Pancreas (tissue), 10 donors: ENCODE measurements at regions not wholly inside any gene's neighbourhood (a gene's known extent, or its start where the extent isn't known, plus 50 kb on each side); places are given as distances from the start of the nearest gene placed in this dataset.
"Not testable (repeated sequence)": the region's sequence is repeated elsewhere in the genome, so short reads cannot be mapped to it uniquely, and the experiment has no call there.

ENCODE experiments used
- ATAC-seq, 4 donors: fragments of 200-7000 bp; cut with Tn5 transposase; one replicate each; pipeline versions ENCODE4 v1.8.0 to v1.9.1; 2020; ENCODE audit warnings: mild to moderate bottlenecking in 4 of 4, moderate library complexity in 4 of 4
- DNase-seq, 6 donors: peaks; one replicate each; pipeline ENCODE4 v3.0.0-alpha.2; 2020
- FAIRE-seq: peaks from 2 replicates; lab custom pipeline; 2012; peaks lifted over from hg19 to GRCh38; lab: Jason Lieb, UNC
- H3K27ac ChIP-seq, 4 donors: fragments of 200-600 bp; sonication (generic); 1 replicate in 3 of 4; 2 replicates in 1 of 4; pipeline versions ENCODE4 v1.5.0 to v1.8.0; 2020
- H3K27me3 ChIP-seq, 4 donors: fragments of 200-600 bp; one replicate each; pipeline ENCODE4 v1.8.0; 2021
- H3K36me3 ChIP-seq, 3 donors: fragments of 200-600 bp; sonication (generic) in 1 of 3; one replicate each; pipeline versions ENCODE4 v1.5.0 to v1.8.0; 2020 to 2021
- H3K4me1 ChIP-seq, 3 donors: fragments of 200-600 bp; one replicate each; pipeline ENCODE4 v1.8.0; 2021
- H3K4me3 ChIP-seq, 4 donors: fragments of 200-600 bp; sonication (generic) in 2 of 4; one replicate each; pipeline versions ENCODE4 v1.5.0 to v1.8.0; 2020 to 2021
- H3K9me3 ChIP-seq, 4 donors: fragments of 200-600 bp; one replicate each; pipeline ENCODE4 v1.8.0; 2021
- WGBS, 2 donors: extraction: QIAGEN DNeasy Blood & Tissue Kit; methylation state at CpG; one replicate each; pipeline ENCODE4 v1.1.7; 2013; 5-methylcytosine and 5-hydroxymethylcytosine counted together
- intact Hi-C, 3 donors: fragments of 100-400 bp; cut with DNase I; formaldehyde crosslinking; loops; one replicate each; pipeline versions ENCODE4 v1.11.1 to v1.14.2; 2022
- donor health status: healthy with polysubstance abuse.
- donor health status: DM: no; HTN: no; CAD: no; lungs with moderate emphysema.
- donor health status: DM: no; HTN: no; CAD: no.
- donor health status: control.
- donor health status: control.
- donor health status: Bipolar disorder and iron deficiency.
- donor health status: DM: yes; HTN: yes; CAD: no.
- donor health status: DM: no; HTN: no; CAD: no.
- donor health status: DM: no; HTN: no; CAD: no.
- donor health status: DM: yes; HTN: yes; CAD: no.

GRCh38 chr6:26799903-26800633 lies 140.5 kb upstream of the ZNF322 start:
- H3K4me3 ChIP-seq, FAIRE-seq, ATAC-seq, DNase-seq, H3K27me3 ChIP-seq, H3K4me1 ChIP-seq, H3K27ac ChIP-seq, H3K9me3 ChIP-seq, intact Hi-C loops, H3K36me3 ChIP-seq: not testable (repeated sequence)
- WGBS, 2 donors = no CpG with 5 or more reads among the region's 17 CpGs

GRCh38 chr6:26803762-26804161 lies 144.2 kb upstream of the ZNF322 start:
- H3K4me1 ChIP-seq, H3K4me3 ChIP-seq, DNase-seq, FAIRE-seq, intact Hi-C loops, H3K9me3 ChIP-seq, H3K36me3 ChIP-seq, H3K27ac ChIP-seq, ATAC-seq, H3K27me3 ChIP-seq: not testable (repeated sequence)
- WGBS, 2 donors = no CpG with 5 or more reads among the region's 16 CpGs

GRCh38 chr6:26811486-26812116 lies 152.1 kb upstream of the ZNF322 start:
- WGBS, 2 donors = no CpG with 5 or more reads among the region's 36 CpGs
- H3K4me1 ChIP-seq, H3K27me3 ChIP-seq, H3K4me3 ChIP-seq, H3K9me3 ChIP-seq, H3K27ac ChIP-seq, DNase-seq, H3K36me3 ChIP-seq, intact Hi-C loops, FAIRE-seq: not testable (repeated sequence)
- ATAC-seq = peak; percentile 63 to 93 (median 71)

- H3K4me3 ChIP-seq, DNase-seq, FAIRE-seq, intact Hi-C loops, H3K36me3 ChIP-seq, H3K27ac ChIP-seq, H3K4me1 ChIP-seq, H3K9me3 ChIP-seq, H3K27me3 ChIP-seq: not testable (repeated sequence)
- peak in 3 of 4 donors; percentile 33 to 85 (median 61) for ATAC-seq
- WGBS, 2 donors = no CpG with 5 or more reads among the region's 5 CpGs
Observed at GRCh38 chr6:26818640-26819225, 159.2 kb upstream of the ZNF322 start.

- H3K27ac ChIP-seq, DNase-seq, intact Hi-C loops, H3K27me3 ChIP-seq, H3K9me3 ChIP-seq, H3K4me1 ChIP-seq, H3K4me3 ChIP-seq, FAIRE-seq, ATAC-seq, H3K36me3 ChIP-seq: not testable (repeated sequence)
- no CpG with 5 or more reads among the region's 4 CpGs for WGBS, 2 donors
Observed at GRCh38 chr6:26827965-26828364, 168.4 kb upstream of the ZNF322 start.

- WGBS, 2 donors = no CpG with 5 or more reads among the region's 2 CpGs
Observed at GRCh38 chr6:26829480-26829879, 169.9 kb upstream of the ZNF322 start.

GRCh38 chr6:26830992-26831391 lies 171.4 kb upstream of the ZNF322 start:
- DNase-seq, FAIRE-seq: not testable (repeated sequence)
- WGBS, 2 donors = 74 to 76% methylated on average over 9 of the region's 9 CpGs

More at GRCh38 chr6:26829480-26829879, 169.9 kb upstream of the ZNF322 start:
- DNase-seq, H3K27ac ChIP-seq, H3K4me1 ChIP-seq, H3K4me3 ChIP-seq, H3K36me3 ChIP-seq, intact Hi-C loops, H3K9me3 ChIP-seq, ATAC-seq, H3K27me3 ChIP-seq, FAIRE-seq: not testable (repeated sequence)

GRCh38 chr6:26835707-26836106 lies 176.2 kb upstream of the ZNF322 start:
- H3K27ac ChIP-seq, H3K36me3 ChIP-seq, H3K4me3 ChIP-seq, H3K9me3 ChIP-seq, H3K27me3 ChIP-seq, ATAC-seq, intact Hi-C loops, FAIRE-seq, H3K4me1 ChIP-seq: not testable (repeated sequence)
- DNase-seq = peak in 1 of 6 donors; percentile 12
- WGBS, 2 donors = 97 to 98% methylated on average over 4 to 5 of the region's 5 CpGs

More at GRCh38 chr6:26830992-26831391, 171.4 kb upstream of the ZNF322 start:
- ATAC-seq, H3K4me3 ChIP-seq, H3K9me3 ChIP-seq, H3K27ac ChIP-seq, H3K4me1 ChIP-seq, H3K27me3 ChIP-seq, intact Hi-C loops, H3K36me3 ChIP-seq: not testable (repeated sequence)

GRCh38 chr6:26836657-26837056 lies 177.1 kb upstream of the ZNF322 start:
- H3K27me3 ChIP-seq, H3K4me1 ChIP-seq, H3K27ac ChIP-seq, ATAC-seq, H3K9me3 ChIP-seq, FAIRE-seq, H3K4me3 ChIP-seq, H3K36me3 ChIP-seq, DNase-seq, intact Hi-C loops: not testable (repeated sequence)

- not testable (repeated sequence) for FAIRE-seq
Observed at GRCh38 chr6:26844823-26845222, 185.3 kb upstream of the ZNF322 start.

GRCh38 chr6:26857289-26857688 lies 197.7 kb upstream of the ZNF322 start:
- DNase-seq, FAIRE-seq, H3K27me3 ChIP-seq, H3K9me3 ChIP-seq, ATAC-seq, intact Hi-C loops, H3K4me1 ChIP-seq, H3K27ac ChIP-seq, H3K36me3 ChIP-seq, H3K4me3 ChIP-seq: not testable (repeated sequence)
- WGBS, 2 donors = 50 to 52% methylated on average over 2 of the region's 2 CpGs

More at GRCh38 chr6:26844823-26845222, 185.3 kb upstream of the ZNF322 start:
- H3K9me3 ChIP-seq, H3K27me3 ChIP-seq, intact Hi-C loops, ATAC-seq, H3K4me3 ChIP-seq, H3K36me3 ChIP-seq, DNase-seq, H3K4me1 ChIP-seq, H3K27ac ChIP-seq: not testable (repeated sequence)
- 86 to 95% methylated on average over 2 of the region's 2 CpGs for WGBS, 2 donors
